ENCODE measurements at regions not wholly inside any gene's neighbourhood (a gene's known extent, or its start where the extent isn't known, plus 50 kb on each side); places are given as distances from the start of the nearest gene placed in this dataset.

- no peak for DNase-seq
Measured at GRCh38 chr7:91323626-91324158, 59.5 kb downstream of the FZD1 start.

GRCh38 chr7:91324663-91325062, 60.4 kb downstream of the FZD1 start:
- DNase-seq, result no peak

- no peak for DNase-seq
Measured at GRCh38 chr7:91325726-91326125, 61.5 kb downstream of the FZD1 start.

GRCh38 chr7:91326516-91327199, 62.4 kb downstream of the FZD1 start:
- no peak for DNase-seq

GRCh38 chr7:91327346-91327745, 63.1 kb downstream of the FZD1 start:
- DNase-seq, result no peak

- DNase-seq, result no peak
Measured at GRCh38 chr7:91329571-91329970, 65.3 kb downstream of the FZD1 start.

- no peak for DNase-seq
Measured at GRCh38 chr7:91330191-91330808, 66.1 kb downstream of the FZD1 start.

- DNase-seq, result no peak
Measured at GRCh38 chr7:91330866-91331265, 66.6 kb downstream of the FZD1 start.

GRCh38 chr7:91336106-91336505, 71.9 kb downstream of the FZD1 start:
- DNase-seq, result no peak

GRCh38 chr7:91338226-91339020, 74.2 kb downstream of the FZD1 start:
- DNase-seq, result no peak

GRCh38 chr7:91342346-91342745, 78.1 kb downstream of the FZD1 start:
- DNase-seq, result no peak

GRCh38 chr7:91343420-91343960, 79.3 kb downstream of the FZD1 start:
- DNase-seq, result no peak

GRCh38 chr7:91343996-91344629, 79.9 kb downstream of the FZD1 start:
- no peak for DNase-seq

GRCh38 chr7:91344911-91345310, 80.7 kb downstream of the FZD1 start:
- DNase-seq, result no peak

GRCh38 chr7:91345449-91345848, 81.2 kb downstream of the FZD1 start:
- DNase-seq, result no peak

- no peak for DNase-seq
Measured at GRCh38 chr7:91346426-91346825, 82.2 kb downstream of the FZD1 start.

GRCh38 chr7:91347290-91347689, 83.1 kb downstream of the FZD1 start:
- DNase-seq, result no peak

GRCh38 chr7:91348711-91349110, 84.5 kb downstream of the FZD1 start:
- no peak for DNase-seq

GRCh38 chr7:91351374-91351773, 87.1 kb downstream of the FZD1 start:
- no peak for DNase-seq

- no peak for DNase-seq
Measured at GRCh38 chr7:91352091-91352490, 87.9 kb downstream of the FZD1 start.

GRCh38 chr7:91353848-91354247, 89.6 kb downstream of the FZD1 start:
- no peak for DNase-seq

GRCh38 chr7:91355695-91356435, 91.6 kb downstream of the FZD1 start:
- DNase-seq, result no peak

Data from hippocampal formation (tissue), 2 donors.